Left ventricle myocardium inferior (tissue), 1 donor: ENCODE measurements at regions not wholly inside any gene's neighbourhood (a gene's known extent, or its start where the extent isn't known, plus 50 kb on each side); places are given as distances from the start of the nearest gene placed in this dataset.

Source experiments
- DNase-seq: peaks from one replicate; pipeline ENCODE4 v3.0.0-alpha.2; 2020
- H3K27ac ChIP-seq: fragments of 200-600 bp; replicated peaks from 2 replicates; pipeline ENCODE4 v1.8.0; 2021
- H3K27me3 ChIP-seq: fragments of 200-600 bp; 2 replicates; pipeline ENCODE4 v1.8.0; 2021; ENCODE audit warnings: low read depth
- H3K36me3 ChIP-seq: fragments of 200-600 bp; 2 replicates; pipeline ENCODE4 v1.8.0; 2021
- H3K4me1 ChIP-seq: fragments of 200-600 bp; 2 replicates; pipeline ENCODE4 v1.8.0; 2021
- H3K4me3 ChIP-seq: fragments of 200-600 bp; 2 replicates; pipeline ENCODE4 v1.8.0; 2021; ENCODE audit warnings: mild to moderate bottlenecking, moderate library complexity
- H3K9me3 ChIP-seq: fragments of 200-600 bp; replicated peaks from 2 replicates; pipeline ENCODE4 v1.8.0; 2021
- CTCF ChIP-seq: fragments of 200-600 bp; IDR thresholded peaks from 2 replicates; pipeline ENCODE4 v1.8.0; 2021; ENCODE audit warnings: antibody characterized with exemption, mild to moderate bottlenecking, borderline replicate concordance
- intact Hi-C: fragments of 100-400 bp; cut with micrococcal nuclease; formaldehyde crosslinking; loops from one replicate; pipeline ENCODE4 v1.11.0; 2022
- donor health status: DM: no; HTN: yes; CAD: no; lungs with severe emphysema.

- intact Hi-C loops, result loop anchor here (10.0 kb wide), 1 partner anchor 55 kb away; no protein-coding TSS in a partner anchor
- Histone ChIP-seq H3K36me3 (no peaks in the 10 kb centered on the region), H3K4me3 (no peak overlapping the region), H3K4me1 (no peaks in the 10 kb centered on the region), H3K27ac (no peak overlapping the region), H3K27me3 (no peaks in the 10 kb centered on the region), H3K9me3 (no peaks in the 10 kb centered on the region)
- TF ChIP-seq CTCF, result no peak
- DNase-seq, result no peak
These were observed 70.0 kb upstream of the KLF4 start for GRCh38 chr9:107559494-107560086.

GRCh38 chr9:107557236-107557990, 67.8 kb upstream of the KLF4 start:
- Histone ChIP-seq H3K4me1 (no peaks in the 10 kb centered on the region), H3K9me3 (no peaks in the 10 kb centered on the region), H3K27ac (no peak overlapping the region), H3K36me3 (no peaks in the 10 kb centered on the region), H3K27me3 (no peaks in the 10 kb centered on the region), H3K4me3 (no peak overlapping the region)
- DNase-seq, result no peak
- intact Hi-C loops, result loop anchor here (10.0 kb wide), 1 partner anchor 57 kb away; no protein-coding TSS in a partner anchor
- TF ChIP-seq CTCF, result no peak

- TF ChIP-seq CTCF, result no peak
- DNase-seq, result no peak
- no peaks in the 10 kb centered on the region for H3K9me3 ChIP-seq
- no peaks in the 10 kb centered on the region for H3K27me3 ChIP-seq
- H3K4me3 ChIP-seq, result no peak overlapping the region
- intact Hi-C loops, result loop anchor here (10.0 kb wide), 1 partner anchor 60 kb away; no protein-coding TSS in a partner anchor
- H3K36me3 ChIP-seq, result no peaks in the 10 kb centered on the region
- no peak overlapping the region for H3K27ac ChIP-seq
- H3K4me1 ChIP-seq, result no peaks in the 10 kb centered on the region
These were observed 65.1 kb upstream of the KLF4 start for GRCh38 chr9:107554636-107555035.

GRCh38 chr9:107548298-107549142, 59.0 kb upstream of the KLF4 start:
- Histone ChIP-seq H3K36me3 (no peaks in the 10 kb centered on the region), H3K9me3 (no peaks in the 10 kb centered on the region), H3K4me3 (peak overlapping the region; percentile 45), H3K27ac (peak overlapping the region; percentile 81), H3K27me3 (no peaks in the 10 kb centered on the region), H3K4me1 (peaks cover 19% of the 10 kb centered on the region)
- TF ChIP-seq CTCF, result no peak
- DNase-seq, result no peak
- intact Hi-C loops, result no loop called here

- H3K4me3 ChIP-seq, result peak overlapping the region; percentile 45
- H3K9me3 ChIP-seq, result no peaks in the 10 kb centered on the region
- H3K27me3 ChIP-seq, result no peaks in the 10 kb centered on the region
- intact Hi-C loops, result no loop called here
- H3K36me3 ChIP-seq, result no peaks in the 10 kb centered on the region
- no peak for TF ChIP-seq CTCF
- DNase-seq, result no peak
- H3K4me1 ChIP-seq, result peaks cover 19% of the 10 kb centered on the region
- H3K27ac ChIP-seq, result peak overlapping the region; percentile 81
These were observed 58.3 kb upstream of the KLF4 start for GRCh38 chr9:107547772-107548297.
